C4-2B (cell line): ENCODE measurements at regions not wholly inside any gene's neighbourhood (a gene's known extent, or its start where the extent isn't known, plus 50 kb on each side); places are given as distances from the start of the nearest gene placed in this dataset.

Source experiments
- CTCF ChIP-seq: fragments of 450-650 bp; conservative IDR thresholded peaks from 2 replicates; pipeline ENCODE4 v1.5.1; 2017; ENCODE audit warnings: mild to moderate bottlenecking
- ZFX ChIP-seq: fragments of 450-650 bp; IDR thresholded peaks from 2 replicates; pipeline ENCODE4 v1.6.1; 2017

GRCh38 chr7:22632674-22633073 lies 94.3 kb upstream of the IL6 start:
- TF ChIP-seq CTCF (no peak), ZFX (no peak)
